ENCODE measurements at regions not wholly inside any gene's neighbourhood (a gene's known extent, or its start where the extent isn't known, plus 50 kb on each side); places are given as distances from the start of the nearest gene placed in this dataset.
"Not testable (repeated sequence)": the region's sequence is repeated elsewhere in the genome, so short reads cannot be mapped to it uniquely, and the experiment has no call there.

DNA sequence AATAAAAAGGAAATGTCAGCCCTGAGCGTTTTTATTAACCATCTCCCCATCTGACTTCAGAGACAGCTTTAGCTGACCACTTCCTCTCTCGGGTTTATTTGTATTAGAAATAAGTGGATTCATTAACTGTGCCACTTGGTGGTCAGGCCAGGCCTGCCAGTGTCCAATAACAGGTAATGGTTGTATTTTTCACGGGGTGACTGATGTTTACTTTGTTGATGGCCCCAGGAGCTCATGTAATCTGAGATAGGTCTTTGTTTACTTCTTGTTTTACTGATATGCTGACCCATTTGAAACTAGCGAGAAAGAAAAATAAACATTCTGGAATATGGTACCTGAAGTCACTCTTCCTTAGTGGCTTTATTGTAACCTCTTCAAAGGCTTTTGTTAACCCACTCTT, 504.3 kb upstream of the SLC35B3 start:
- Histone ChIP-seq H3K36me3 (ENCODE audit: low read depth) (no peaks in the 10 kb centered on the region), H3K9me3 (ENCODE audit: severe bottlenecking) (no peaks in the 10 kb centered on the region), H3K4me3 (ENCODE audit: severe bottlenecking) (no peak overlapping the region), H3K27ac (ENCODE audit: poor library complexity, severe bottlenecking) (no peak overlapping the region), H3K27me3 (ENCODE audit: insufficient read depth, poor library complexity, severe bottlenecking) (no peaks in the 10 kb centered on the region), H3K4me1 (ENCODE audit: insufficient read depth, poor library complexity, severe bottlenecking) (no peaks in the 10 kb centered on the region)
- peak; percentile 17; the same call in 1 of the 3 replicates for ATAC-seq (ENCODE audit: low read depth)
- TF ChIP-seq, protein P1, sequence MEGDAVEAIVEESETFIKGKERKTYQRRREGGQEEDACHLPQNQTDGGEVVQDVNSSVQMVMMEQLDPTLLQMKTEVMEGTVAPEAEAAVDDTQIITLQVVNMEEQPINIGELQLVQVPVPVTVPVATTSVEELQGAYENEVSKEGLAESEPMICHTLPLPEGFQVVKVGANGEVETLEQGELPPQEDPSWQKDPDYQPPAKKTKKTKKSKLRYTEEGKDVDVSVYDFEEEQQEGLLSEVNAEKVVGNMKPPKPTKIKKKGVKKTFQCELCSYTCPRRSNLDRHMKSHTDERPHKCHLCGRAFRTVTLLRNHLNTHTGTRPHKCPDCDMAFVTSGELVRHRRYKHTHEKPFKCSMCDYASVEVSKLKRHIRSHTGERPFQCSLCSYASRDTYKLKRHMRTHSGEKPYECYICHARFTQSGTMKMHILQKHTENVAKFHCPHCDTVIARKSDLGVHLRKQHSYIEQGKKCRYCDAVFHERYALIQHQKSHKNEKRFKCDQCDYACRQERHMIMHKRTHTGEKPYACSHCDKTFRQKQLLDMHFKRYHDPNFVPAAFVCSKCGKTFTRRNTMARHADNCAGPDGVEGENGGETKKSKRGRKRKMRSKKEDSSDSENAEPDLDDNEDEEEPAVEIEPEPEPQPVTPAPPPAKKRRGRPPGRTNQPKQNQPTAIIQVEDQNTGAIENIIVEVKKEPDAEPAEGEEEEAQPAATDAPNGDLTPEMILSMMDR (IDR thresholded peaks at IDR 0.05; ENCODE audit: poor library complexity, severe bottlenecking): no peak
- no peak for DNase-seq (ENCODE audit: low spot score)

DNA sequence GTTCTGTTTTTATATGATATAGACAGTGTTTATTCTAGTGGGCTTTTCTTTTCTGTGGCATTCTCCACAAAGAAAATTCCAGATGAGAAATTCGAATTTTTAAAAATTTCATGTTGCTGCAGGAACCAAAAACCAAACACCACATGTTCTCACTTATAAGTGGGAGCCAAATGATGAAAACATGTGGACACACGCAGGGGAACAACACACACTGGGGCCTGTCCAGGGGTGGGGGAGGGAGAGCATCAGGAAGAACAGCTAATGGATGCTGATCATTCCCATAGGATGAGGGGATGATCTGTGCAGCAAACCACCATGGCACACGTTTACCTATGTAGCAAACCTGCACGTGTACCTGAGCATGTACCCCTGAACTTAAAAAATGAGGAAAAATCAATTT, 499.0 kb upstream of the SLC35B3 start:
- H3K27ac ChIP-seq (ENCODE audit: poor library complexity, severe bottlenecking): no peak overlapping the region
- ATAC-seq (ENCODE audit: low read depth): no peak
- H3K27me3 ChIP-seq (ENCODE audit: insufficient read depth, poor library complexity, severe bottlenecking): no peaks in the 10 kb centered on the region
- no peak overlapping the region for H3K4me3 ChIP-seq (ENCODE audit: severe bottlenecking)
- no peaks in the 10 kb centered on the region for H3K4me1 ChIP-seq (ENCODE audit: insufficient read depth, poor library complexity, severe bottlenecking)
- no peak for DNase-seq (ENCODE audit: low spot score)
- TF ChIP-seq, protein P1 (IDR thresholded peaks at IDR 0.05; ENCODE audit: poor library complexity, severe bottlenecking): no peak
- H3K9me3 ChIP-seq (ENCODE audit: severe bottlenecking): no peaks in the 10 kb centered on the region
- no peaks in the 10 kb centered on the region for H3K36me3 ChIP-seq (ENCODE audit: low read depth)

DNA sequence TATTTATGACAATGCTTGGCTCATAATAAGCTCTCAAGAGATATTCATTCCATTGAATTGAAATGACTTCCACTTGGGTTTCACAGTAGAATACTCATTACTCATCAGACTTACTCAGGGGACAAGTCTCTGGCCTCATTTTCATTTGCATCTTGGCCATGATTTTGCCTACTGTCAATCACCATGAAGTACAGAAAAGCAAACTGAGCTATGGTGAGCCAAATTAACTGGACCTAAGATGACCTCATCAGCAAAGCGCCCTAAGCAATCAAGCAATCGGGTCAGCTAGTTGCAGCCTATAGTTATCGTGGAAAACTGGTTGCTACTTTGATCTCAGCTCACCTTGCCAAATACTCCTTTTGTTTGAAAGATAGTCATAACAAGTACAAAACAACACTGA, 494.7 kb upstream of the SLC35B3 start:
- TF ChIP-seq, protein P1 (IDR thresholded peaks at IDR 0.05; ENCODE audit: poor library complexity, severe bottlenecking): no peak
- H3K27ac ChIP-seq (ENCODE audit: poor library complexity, severe bottlenecking): no peak overlapping the region
- H3K4me1 ChIP-seq (ENCODE audit: insufficient read depth, poor library complexity, severe bottlenecking): no peaks in the 10 kb centered on the region
- no peaks in the 10 kb centered on the region for H3K36me3 ChIP-seq (ENCODE audit: low read depth)
- no peak for ATAC-seq (ENCODE audit: low read depth)
- H3K9me3 ChIP-seq (ENCODE audit: severe bottlenecking): no peaks in the 10 kb centered on the region
- H3K4me3 ChIP-seq (ENCODE audit: severe bottlenecking): no peak overlapping the region
- no peaks in the 10 kb centered on the region for H3K27me3 ChIP-seq (ENCODE audit: insufficient read depth, poor library complexity, severe bottlenecking)
- no peak for DNase-seq (ENCODE audit: low spot score)

DNA sequence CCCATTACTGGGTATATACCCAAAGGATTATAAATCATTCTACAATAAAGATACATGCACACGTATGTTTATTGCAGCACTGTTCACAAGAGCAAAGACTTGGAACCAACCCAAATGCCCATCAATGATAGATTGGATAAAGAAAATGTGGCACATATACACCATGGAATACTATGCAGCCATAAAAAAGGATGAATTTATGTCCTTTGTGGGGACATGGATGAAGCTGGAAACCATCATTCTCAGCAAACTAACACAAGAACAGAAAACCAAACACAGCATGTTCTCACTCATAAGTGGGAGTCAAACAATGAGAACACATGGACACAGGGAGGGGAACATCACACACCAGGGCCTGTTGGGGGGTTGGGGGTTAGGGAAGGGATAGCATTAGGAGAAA, 484.9 kb upstream of the SLC35B3 start:
- not testable (repeated sequence) for H3K4me3 ChIP-seq (ENCODE audit: severe bottlenecking); H3K9me3 ChIP-seq (ENCODE audit: severe bottlenecking); DNase-seq (ENCODE audit: low spot score); ATAC-seq (ENCODE audit: low read depth); H3K36me3 ChIP-seq (ENCODE audit: low read depth); H3K27me3 ChIP-seq (ENCODE audit: insufficient read depth, poor library complexity, severe bottlenecking); H3K4me1 ChIP-seq (ENCODE audit: insufficient read depth, poor library complexity, severe bottlenecking); H3K27ac ChIP-seq (ENCODE audit: poor library complexity, severe bottlenecking)

DNA sequence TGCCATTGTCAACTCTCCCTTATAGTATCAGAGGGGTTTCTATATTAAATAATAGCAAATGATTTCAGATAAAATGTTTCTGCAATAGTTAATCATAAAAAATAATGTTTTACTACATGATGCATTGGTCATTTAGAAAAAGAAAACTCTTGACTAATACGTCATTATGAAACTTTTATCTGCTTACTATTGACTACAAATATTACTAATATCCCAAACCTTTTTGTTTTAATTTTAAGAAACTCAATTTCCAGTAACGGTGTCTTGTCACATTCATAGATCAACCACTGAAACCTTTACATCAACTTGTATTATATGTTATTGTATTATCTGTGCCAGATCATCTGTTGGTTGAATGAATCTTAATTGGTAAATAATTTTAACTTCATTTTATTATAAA, 482.9 kb upstream of the SLC35B3 start:
- Histone ChIP-seq H3K27me3 (ENCODE audit: insufficient read depth, poor library complexity, severe bottlenecking) (no peaks in the 10 kb centered on the region), H3K27ac (ENCODE audit: poor library complexity, severe bottlenecking) (no peak overlapping the region), H3K9me3 (ENCODE audit: severe bottlenecking) (no peaks in the 10 kb centered on the region), H3K4me3 (ENCODE audit: severe bottlenecking) (no peak overlapping the region), H3K4me1 (ENCODE audit: insufficient read depth, poor library complexity, severe bottlenecking) (no peaks in the 10 kb centered on the region), H3K36me3 (ENCODE audit: low read depth) (no peaks in the 10 kb centered on the region)
- no peak for ATAC-seq (ENCODE audit: low read depth)
- TF ChIP-seq, protein P1 (IDR thresholded peaks at IDR 0.05; ENCODE audit: poor library complexity, severe bottlenecking): no peak
- no peak for DNase-seq (ENCODE audit: low spot score)
